ENCODE measurements at regions not wholly inside any gene's neighbourhood (a gene's known extent, or its start where the extent isn't known, plus 50 kb on each side); places are given as distances from the start of the nearest gene placed in this dataset.

GRCh38 chr21:15195768-15196167 is 131.0 kb upstream of the NRIP1 start (continued):
- TF ChIP-seq NCOA5 (CRISPR knock-in tag; IDR thresholded peaks at IDR 0.05) (no peak), ZBTB49 (CRISPR knock-in tag; IDR thresholded peaks at IDR 0.05; ENCODE audit: borderline replicate concordance) (no peak), HNF1B (CRISPR knock-in tag; IDR thresholded peaks at IDR 0.05) (peak; percentile 48; the same call in 1 of the 2 replicates), ZFP90 (CRISPR knock-in tag; IDR thresholded peaks at IDR 0.05; ENCODE audit: borderline replicate concordance) (peak; percentile 86; the same call in 1 of the 2 replicates), FOXJ3 (CRISPR knock-in tag; IDR thresholded peaks at IDR 0.05; ENCODE audit: borderline replicate concordance) (peak; percentile 24; the same call in 1 of the 2 replicates), BHLHE40 (IDR thresholded peaks at IDR 0.05; ENCODE audit: low read length) (no peak), SAP130 (CRISPR knock-in tag; IDR thresholded peaks at IDR 0.05; ENCODE audit: low read depth) (peak; percentile 68), ZNF883 (CRISPR knock-in tag; IDR thresholded peaks at IDR 0.05; ENCODE audit: not compliant biosample characterization) (no peak), HDAC1 (CRISPR knock-in tag; IDR thresholded peaks at IDR 0.05) (0 out of 2 replicates have a peak, but pooled peaks have one; percentile 41), MAFF (IDR thresholded peaks at IDR 0.05; ENCODE audit: low read depth, low read length) (peak; percentile 45; the same call in 1 of the 2 replicates), PHF21A (CRISPR knock-in tag; IDR thresholded peaks at IDR 0.05) (peak; percentile 63), THRA (CRISPR knock-in tag; IDR thresholded peaks at IDR 0.05; ENCODE audit: borderline replicate concordance) (peak; percentile 54; the same call in 1 of the 2 replicates), BCL6 (CRISPR knock-in tag; IDR thresholded peaks at IDR 0.05) (peak; percentile 71), ZNF589 (CRISPR knock-in tag; conservative IDR thresholded peaks at IDR 0.05) (no peak), ARID5B (CRISPR knock-in tag; IDR thresholded peaks at IDR 0.05) (peak; percentile 91), HNRNPUL1 (IDR thresholded peaks at IDR 0.05; ENCODE audit: low read depth, low read length) (no peak), LCORL (IDR thresholded peaks at IDR 0.05) (no peak), LCORL (CRISPR knock-in tag; IDR thresholded peaks at IDR 0.05) (peak; percentile 50; the same call in 1 of the 2 replicates), ZBTB20 (CRISPR knock-in tag; IDR thresholded peaks at IDR 0.05; ENCODE audit: borderline replicate concordance, low read depth) (peak; percentile 91; the same call in 1 of the 2 replicates), ZMYM4 (CRISPR knock-in tag; IDR thresholded peaks at IDR 0.05) (peak; percentile 96), ZBTB14 (CRISPR knock-in tag; IDR thresholded peaks at IDR 0.05) (no peak)
